H1 (cell line): ENCODE measurements at regions not wholly inside any gene's neighbourhood (a gene's known extent, or its start where the extent isn't known, plus 50 kb on each side); places are given as distances from the start of the nearest gene placed in this dataset.
A peak's percentile ranks its signal among the peaks of the same experiment; 100 is the strongest.

Experiments used
- CTCF ChIA-PET: fragments of 300-600 bp; sonication (Branson Sonifier 250); formaldehyde crosslinking; loops from one replicate; lab custom pipeline; 2021; ENCODE audit not compliant: partially characterized antibody; lab: Charles Lee
- POLR2A ChIA-PET: fragments of 300-600 bp; sonication (Branson Sonifier 250); formaldehyde crosslinking; loops from one replicate; lab custom pipeline; 2021; ENCODE audit warnings: inconsistent platforms; ENCODE audit not compliant: partially characterized antibody; lab: Charles Lee
- DNase-seq, 2 experiments: peaks; one replicate each; pipeline versions ENCODE4 v3.0.0 to v3.0.0-alpha.2; 2010 to 2022; ENCODE audit warnings: low spot score in 2 of 2, low read depth in 1 of 2, mixed read lengths in 1 of 2
- FAIRE-seq: peaks from 2 replicates; lab custom pipeline; 2011; peaks lifted over from hg19 to GRCh38; lab: Jason Lieb, UNC
- H2AFZ ChIP-seq: 2 replicates; pipeline ENCODE4 v1.8.1; 2012; ENCODE audit warnings: low read length, inconsistent platforms
- H2AK5ac ChIP-seq: 2 replicates; pipeline ENCODE4 v1.6.1; 2013; ENCODE audit warnings: low read depth, low read length
- H2BK120ac ChIP-seq: replicated peaks from 2 replicates; pipeline ENCODE3; 2013; ENCODE audit warnings: low read depth, low read length, inconsistent platforms
- H2BK12ac ChIP-seq: 2 replicates; pipeline ENCODE4 v1.6.1; 2013; ENCODE audit warnings: low read depth, low read length
- H2BK15ac ChIP-seq: 2 replicates; pipeline ENCODE4 v1.6.1; 2013; ENCODE audit warnings: low read length
- H2BK20ac ChIP-seq: 2 replicates; pipeline ENCODE4 v1.6.1; 2013; ENCODE audit warnings: low read length
- H2BK5ac ChIP-seq: 2 replicates; pipeline ENCODE4 v1.6.1; 2013; ENCODE audit warnings: low read depth, low read length
- H3K14ac ChIP-seq: 2 replicates; pipeline ENCODE4 v1.6.1; 2013; ENCODE audit warnings: inconsistent platforms; ENCODE audit not compliant: insufficient read length
- H3K18ac ChIP-seq: 2 replicates; pipeline ENCODE4 v1.6.1; 2013; ENCODE audit warnings: low read length; ENCODE audit errors: extremely low read depth
- H3K23ac ChIP-seq: 2 replicates; pipeline ENCODE4 v1.6.1; 2013; ENCODE audit warnings: inconsistent platforms; ENCODE audit not compliant: insufficient read length
- H3K23me2 ChIP-seq: 2 replicates; pipeline ENCODE4 v1.6.1; 2013; ENCODE audit warnings: low read depth, low read length
- H3K27ac ChIP-seq: 2 replicates; pipeline ENCODE4 v1.6.1; 2011; ENCODE audit warnings: low read depth, low read length, inconsistent platforms
- H3K27me3 ChIP-seq, 4 experiments: replicated peaks in 1 of 4; 1 replicate in 1 of 4; 2 replicates in 3 of 4; pipeline versions ENCODE4 v1.6.1 to v1.8.1; 2011 to 2013; ENCODE audit warnings: low read length in 3 of 4, mild to moderate bottlenecking in 3 of 4, inconsistent platforms in 2 of 4, mixed read lengths in 2 of 4, moderate library complexity in 1 of 4; ENCODE audit not compliant: control insufficient read depth in 3 of 4, insufficient read depth in 3 of 4; ENCODE audit errors: extremely low read depth in 1 of 4
- H3K36me3 ChIP-seq, 4 experiments: 2 replicates each; pipeline versions ENCODE4 v1.6.1 to v1.8.1; 2011 to 2013; ENCODE audit warnings: mild to moderate bottlenecking in 4 of 4, low read length in 3 of 4, moderate library complexity in 2 of 4, control low read depth in 1 of 4, inconsistent platforms in 1 of 4; ENCODE audit not compliant: insufficient read depth in 4 of 4, control insufficient read depth in 2 of 4
- H3K4ac ChIP-seq: replicated peaks from 2 replicates; pipeline ENCODE3; 2013; ENCODE audit warnings: low read length, low read depth, mixed read lengths, inconsistent platforms; ENCODE audit not compliant: insufficient read length
- H3K4me1 ChIP-seq, 4 experiments: replicated peaks in 1 of 4; 1 replicate in 1 of 4; 2 replicates in 3 of 4; pipeline versions ENCODE4 v1.6.1 to v1.8.1; 2011 to 2013; ENCODE audit warnings: low read length in 3 of 4, inconsistent platforms in 2 of 4, mixed read lengths in 1 of 4; ENCODE audit not compliant: insufficient read depth in 4 of 4, control insufficient read depth in 3 of 4
- H3K4me2 ChIP-seq, 2 experiments: 2 replicates each; pipeline versions ENCODE4 v1.6.1 to v1.8.1; 2011 to 2013; ENCODE audit warnings: low read depth in 2 of 2, low read length in 2 of 2, control low read depth in 1 of 2, inconsistent platforms in 1 of 2, mild to moderate bottlenecking in 1 of 2; ENCODE audit not compliant: insufficient read depth in 1 of 2
- H3K4me3 ChIP-seq, 4 experiments: fragments of 200-600, 300-600 bp in 1 of 4; sonication (generic), shearing (Covaris generic), sonication (Bioruptor Twin) in 1 of 4; 2 replicates each; pipeline versions ENCODE4 v1.5.1 to v1.8.1; 2011 to 2016; ENCODE audit warnings: low read length in 4 of 4, low read depth in 3 of 4, control low read depth in 2 of 4, inconsistent platforms in 2 of 4, mild to moderate bottlenecking in 2 of 4, mixed read lengths in 1 of 4, moderate library complexity in 1 of 4; ENCODE audit not compliant: insufficient read depth in 2 of 4; ENCODE audit errors: extremely low read depth in 1 of 4
- H3K56ac ChIP-seq: replicated peaks from 2 replicates; pipeline ENCODE3; 2013; ENCODE audit warnings: low read depth, mild to moderate bottlenecking, mixed read lengths, low read length, inconsistent platforms; ENCODE audit not compliant: insufficient read length
- H3K79me1 ChIP-seq: 2 replicates; pipeline ENCODE4 v1.6.1; 2013; ENCODE audit warnings: low read depth, low read length, control low read depth
- H3K79me2 ChIP-seq, 2 experiments: 2 replicates each; pipeline versions ENCODE4 v1.6.1 to v1.8.1; 2012 to 2013; ENCODE audit warnings: low read length in 2 of 2, mild to moderate bottlenecking in 2 of 2, inconsistent platforms in 1 of 2; ENCODE audit not compliant: insufficient read depth in 2 of 2, control insufficient read depth in 1 of 2
- H3K9ac ChIP-seq, 4 experiments: replicated peaks in 1 of 4; 1 replicate in 1 of 4; 2 replicates in 3 of 4; pipeline versions ENCODE4 v1.6.1 to v1.8.1; 2011 to 2013; ENCODE audit warnings: low read depth in 3 of 4, low read length in 3 of 4, control low read depth in 2 of 4, mild to moderate bottlenecking in 2 of 4, moderate library complexity in 2 of 4, inconsistent platforms in 1 of 4; ENCODE audit errors: extremely low read depth in 1 of 4
- H3K9me3 ChIP-seq, 2 experiments: 2 replicates each; pipeline versions ENCODE4 v1.6.1 to v1.8.1; 2012 to 2013; ENCODE audit warnings: mild to moderate bottlenecking in 2 of 2, moderate library complexity in 2 of 2, control low read depth in 1 of 2, inconsistent platforms in 1 of 2, low read depth in 1 of 2, low read length in 1 of 2, mixed read lengths in 1 of 2; ENCODE audit not compliant: insufficient read depth in 2 of 2
- H4K20me1 ChIP-seq, 2 experiments: replicated peaks in 1 of 2; 2 replicates each; pipeline versions ENCODE3 to v1.8.1; 2011 to 2013; ENCODE audit warnings: inconsistent platforms in 2 of 2, low read length in 2 of 2, mild to moderate bottlenecking in 1 of 2; ENCODE audit not compliant: insufficient read depth in 2 of 2, control insufficient read depth in 1 of 2
- H4K5ac ChIP-seq: 2 replicates; pipeline ENCODE4 v1.6.1; 2013; ENCODE audit warnings: low read length, low read depth, mixed read lengths, inconsistent platforms; ENCODE audit not compliant: insufficient read length
- H4K8ac ChIP-seq: 2 replicates; pipeline ENCODE4 v1.8.0; 2013; ENCODE audit warnings: mild to moderate bottlenecking, moderate library complexity, low read length, inconsistent platforms; ENCODE audit not compliant: insufficient read depth; ENCODE audit errors: extremely low read depth
- H4K91ac ChIP-seq: replicated peaks from 2 replicates; pipeline ENCODE3; 2013; ENCODE audit warnings: low read length, mixed read lengths, inconsistent platforms; ENCODE audit not compliant: insufficient read length
- BACH1 ChIP-seq: IDR thresholded peaks from 2 replicates; pipeline ENCODE4 v1.6.1; 2012; ENCODE audit warnings: low read length, improper control_type of control experiment
- CBX8 ChIP-seq: fragments of 300-800, 300-1000 bp; sonication (generic); IDR thresholded peaks from 2 replicates; pipeline ENCODE4 v1.7.1; 2016; ENCODE audit warnings: low read depth, low read length, borderline replicate concordance
- CTBP2 ChIP-seq: IDR thresholded peaks from 2 replicates; pipeline ENCODE4 v1.7.0; 2011; ENCODE audit warnings: borderline replicate concordance, mild to moderate bottlenecking, moderate library complexity, mixed read lengths, low read length; ENCODE audit not compliant: insufficient read depth, insufficient read length
- HDAC2 ChIP-seq, 2 experiments: fragments of 300-600 bp in 1 of 2; sonication (generic) in 1 of 2; IDR thresholded peaks; 2 replicates each; pipeline ENCODE4 v1.6.1; 2011 to 2012; ENCODE audit warnings: low read depth in 2 of 2, low read length in 2 of 2, mild to moderate bottlenecking in 2 of 2, moderate library complexity in 2 of 2, borderline replicate concordance in 1 of 2, inconsistent platforms in 1 of 2
- HDAC6 ChIP-seq: IDR thresholded peaks from one replicate; pipeline ENCODE4 v1.7.1; 2012; ENCODE audit warnings: low read depth, mild to moderate bottlenecking, inconsistent platforms, low read length, moderate library complexity
- JUND ChIP-seq: IDR thresholded peaks from 2 replicates; pipeline ENCODE4 v1.6.1; 2011; ENCODE audit warnings: mild to moderate bottlenecking, improper control_type of control experiment, low read length
- KDM4A ChIP-seq: IDR thresholded peaks from one replicate; pipeline ENCODE4 v1.7.1; 2012; ENCODE audit warnings: low read depth, mild to moderate bottlenecking, moderate library complexity, low read length, inconsistent platforms; ENCODE audit not compliant: severe bottlenecking
- MAX ChIP-seq: IDR thresholded peaks from 2 replicates; pipeline ENCODE4 v1.6.1; 2012; ENCODE audit warnings: inconsistent platforms
- POLR2A ChIP-seq, 2 experiments: IDR thresholded peaks; 1 replicate in 1 of 2; 2 replicates in 1 of 2; pipeline ENCODE4 v1.6.1; 2011; ENCODE audit warnings: low read depth in 2 of 2, low read length in 2 of 2, mild to moderate bottlenecking in 2 of 2; ENCODE audit errors: control extremely low read depth in 1 of 2
- RBBP5 ChIP-seq: IDR thresholded peaks from 2 replicates; pipeline ENCODE4 v1.7.1; 2012; ENCODE audit warnings: low read depth, mild to moderate bottlenecking, inconsistent platforms, low read length, moderate library complexity, borderline replicate concordance
- SRF ChIP-seq: IDR thresholded peaks from 2 replicates; pipeline ENCODE4 v1.6.1; 2011; ENCODE audit warnings: mild to moderate bottlenecking, low read depth, low read length, moderate library complexity
- SUZ12 ChIP-seq: fragments of 200-600 bp; sonication (generic); IDR thresholded peaks from 2 replicates; pipeline ENCODE4 v1.6.1; 2012; ENCODE audit warnings: mild to moderate bottlenecking, inconsistent platforms, low read length, moderate library complexity, mixed read lengths
- TEAD4 ChIP-seq: IDR thresholded peaks from 2 replicates; pipeline ENCODE4 v1.6.1; 2012; ENCODE audit warnings: low read depth, low read length, inconsistent platforms, mixed read lengths
- YY1 ChIP-seq: IDR thresholded peaks from 2 replicates; pipeline ENCODE4 v1.6.1; 2011; ENCODE audit warnings: low read depth, mild to moderate bottlenecking, low read length
- ZNF274 ChIP-seq: IDR thresholded peaks from 2 replicates; pipeline ENCODE4 v1.7.0; 2012; ENCODE audit warnings: low read length, borderline replicate concordance; ENCODE audit errors: extremely low read depth
- WGBS, 2 experiments: shearing (Covaris generic) in 1 of 2; methylation state at CpG; one replicate each; pipeline versions ENCODE4 v1.1.6 to v1.1.7; 2013 to 2015; ENCODE audit warnings: low lambda C conversion rate in 2 of 2, mixed read lengths in 2 of 2, inconsistent platforms in 1 of 2, low coverage in 1 of 2, missing lambda C conversion rate in 1 of 2; ENCODE audit not compliant: insufficient replicate concordance in 2 of 2, insufficient coverage in 1 of 2, insufficient read length in 1 of 2; ENCODE audit errors: extremely low coverage in 1 of 2, missing lambda C conversion rate in 1 of 2; 5-methylcytosine and 5-hydroxymethylcytosine counted together

DNA sequence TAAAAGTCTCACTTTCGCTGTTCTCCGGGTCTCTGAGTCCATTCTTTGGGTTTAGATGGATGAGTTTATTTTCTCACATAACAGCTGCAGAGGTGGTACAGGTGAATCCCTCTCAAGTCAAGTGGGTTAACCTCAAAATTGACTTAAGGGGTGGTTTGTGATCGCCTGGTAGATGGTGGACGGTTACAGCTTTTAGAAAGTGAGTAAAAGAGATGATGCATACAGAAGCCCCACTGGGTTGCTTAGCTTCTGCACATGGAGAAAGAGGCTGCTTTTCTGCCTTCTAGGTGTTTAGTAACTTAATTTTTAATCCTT, 146.7 kb downstream of the TRIM27 start:
- H3K27me3 ChIP-seq = peaks cover 70 to 90% (median 81%) of the 10 kb centered on the region in 4 experiments
- no peak overlapping the region; the same call in 1 of the 2 replicates for H2BK12ac ChIP-seq
- peaks cover 0 to 4% of the 10 kb centered on the region in 2 experiments; a peak in 1 of 4 replicates for H3K9me3 ChIP-seq
- H2BK20ac ChIP-seq = no peak overlapping the region
- no peak overlapping the region for H3K56ac ChIP-seq
- H2AFZ ChIP-seq = no peak overlapping the region
- 0% methylated on average over 4 of the region's 4 CpGs; no CpG with 5 or more reads in 1 of the 2 experiments for WGBS, 2 experiments
- H2BK5ac ChIP-seq = no peak overlapping the region
- H4K5ac ChIP-seq = no peak overlapping the region
- H3K4me3 ChIP-seq = peak overlapping the region; percentile 17 to 58 (median 28); a peak in 5 of 8 replicates
- H4K91ac ChIP-seq = no peak overlapping the region
- no peaks in the 10 kb centered on the region for H3K79me2 ChIP-seq
- no peak overlapping the region for H3K4ac ChIP-seq
- no peak overlapping the region for H2BK15ac ChIP-seq
- no peak overlapping the region for H2BK120ac ChIP-seq
- no peak overlapping the region for H3K23ac ChIP-seq
- H3K79me1 ChIP-seq = no peaks in the 10 kb centered on the region
- peak overlapping the region; percentile 77 to 78 for H3K4me2 ChIP-seq
- H4K20me1 ChIP-seq = peaks cover 8% of the 10 kb centered on the region in 2 experiments
- H2AK5ac ChIP-seq = no peak overlapping the region
- H3K18ac ChIP-seq = no peak overlapping the region
- no peak overlapping the region for H3K27ac ChIP-seq
- H4K8ac ChIP-seq = no peak overlapping the region
- no peaks in the 10 kb centered on the region; a peak in 2 of 8 replicates for H3K36me3 ChIP-seq
- no peak for DNase-seq
- FAIRE-seq = no peak
- ChIA-PET CTCF (interaction anchor here (0.7 to 3.1 kb wide), 5 partner anchors 9 to 1603 kb away, joined by 3 to 12 read pairs (median 4); no protein-coding TSS in a partner anchor), POLR2A (interaction anchor here (0.6 to 2.4 kb wide), 6 partner anchors 8 to 683 kb away, joined by 3 to 8 read pairs (median 4); no protein-coding TSS in a partner anchor)
- no peak overlapping the region; a peak in 1 of 7 replicates for H3K9ac ChIP-seq
- H3K4me1 ChIP-seq = peaks cover 7 to 26% (median 16%) of the 10 kb centered on the region in 4 experiments
- H3K14ac ChIP-seq = no peak overlapping the region
- peaks cover 7% of the 10 kb centered on the region for H3K23me2 ChIP-seq
- TF ChIP-seq RBBP5 (no peak), BACH1 (no peak), HDAC6 (no peak), HDAC2 (IDR thresholded peaks at IDR 0.05; ENCODE audit: borderline replicate concordance in 1 of 2, low read depth in 2 of 2, low read length in 2 of 2) (no peak), YY1 (no peak), CTBP2 (no peak), POLR2A (IDR thresholded peaks at IDR 0.05; ENCODE audit: control extremely low read depth in 1 of 2, low read depth in 2 of 2, low read length in 2 of 2) (no peak), SUZ12 (no peak), TEAD4 (no peak), SRF (no peak), JUND (no peak), MAX (no peak), KDM4A (no peak), CBX8 (no peak), ZNF274 (no peak)
